Caco-2 (cell line): ENCODE measurements at regions not wholly inside any gene's neighbourhood (a gene's known extent, or its start where the extent isn't known, plus 50 kb on each side); places are given as distances from the start of the nearest gene placed in this dataset.

Source experiments
- BruUV-seq: library from RNA; stranded (reverse); fragments of 400-500 nt; replicated peaks from 2 replicates; lab custom pipeline; 2021; lab: Mats Ljungman, UMichigan
- CTCF ChIA-PET: fragments of 300-600 bp; sonication (Branson Sonifier 250); formaldehyde crosslinking; loops from one replicate; lab custom pipeline; 2022; ENCODE audit warnings: antibody characterized with exemption; lab: Charles Lee
- POLR2A ChIA-PET: fragments of 300-600 bp; sonication (Branson Sonifier 250); formaldehyde crosslinking; loops from one replicate; lab custom pipeline; 2022; ENCODE audit warnings: antibody characterized with exemption; lab: Charles Lee
- DNase-seq, 2 experiments: peaks; one replicate each; pipeline versions ENCODE4 v3.0.0 to v3.0.0-alpha.2; 2020 to 2022
- H3K27me3 ChIP-seq: replicated peaks from 2 replicates; pipeline ENCODE4 v1.6.0; 2011; ENCODE audit warnings: low read length; ENCODE audit not compliant: control insufficient read depth, insufficient read depth
- H3K36me3 ChIP-seq: 2 replicates; pipeline ENCODE4 v1.5.1; 2011; ENCODE audit warnings: low read length; ENCODE audit not compliant: control insufficient read depth, insufficient read depth
- H3K4me1 ChIP-seq: fragments of 250-450 bp; sonication (Bioruptor Pico); 2 replicates; pipeline ENCODE4 v1.5.1; 2020; ENCODE audit warnings: mild to moderate bottlenecking
- H3K4me3 ChIP-seq: 2 replicates; pipeline ENCODE4 v1.5.1; 2011; ENCODE audit warnings: low read depth, mild to moderate bottlenecking, control low read depth, low read length
- H3K9me3 ChIP-seq: fragments of 250-450 bp; sonication (Bioruptor Pico); 2 replicates; pipeline ENCODE4 v1.5.1; 2020; ENCODE audit warnings: mild to moderate bottlenecking, moderate library complexity
- H3K27ac Mint-ChIP-seq: one replicate; pipeline ENCODE4 v1.8.0; 2022; ENCODE audit warnings: mixed read lengths; ENCODE audit not compliant: unreplicated experiment
- H3K27me3 Mint-ChIP-seq: one replicate; pipeline ENCODE4 v1.8.0; 2022; ENCODE audit warnings: mixed read lengths; ENCODE audit not compliant: insufficient read depth, unreplicated experiment
- H3K36me3 Mint-ChIP-seq: one replicate; pipeline ENCODE4 v1.8.0; 2022; ENCODE audit warnings: mild to moderate bottlenecking, mixed read lengths; ENCODE audit not compliant: insufficient read depth, unreplicated experiment
- H3K4me1 Mint-ChIP-seq: one replicate; pipeline ENCODE4 v1.8.0; 2022; ENCODE audit warnings: low read depth, mixed read lengths; ENCODE audit not compliant: unreplicated experiment
- H3K4me3 Mint-ChIP-seq: one replicate; pipeline ENCODE4 v1.8.0; 2022; ENCODE audit warnings: mild to moderate bottlenecking, moderate library complexity, mixed read lengths; ENCODE audit not compliant: unreplicated experiment
- H3K9me3 Mint-ChIP-seq: one replicate; pipeline ENCODE4 v1.8.0; 2022; ENCODE audit warnings: mixed read lengths; ENCODE audit not compliant: unreplicated experiment
- intact Hi-C: fragments of 100-400 bp; cut with micrococcal nuclease; formaldehyde crosslinking; loops from one replicate; pipeline ENCODE4 v1.10.0; 2022; ENCODE audit not compliant: unreplicated experiment
- TF ChIP-seq, protein P1 (sequence below), 2 experiments: fragments of 200-600 bp in 1 of 2; IDR thresholded peaks; 1 replicate in 1 of 2; 2 replicates in 1 of 2; pipeline versions ENCODE4 v1.5.1 to v1.8.0; 2011 to 2022; ENCODE audit warnings: antibody characterized with exemption in 1 of 2, control low read depth in 1 of 2, inconsistent platforms in 1 of 2, low read depth in 1 of 2, low read length in 1 of 2, mild to moderate bottlenecking in 1 of 2, moderate library complexity in 1 of 2; ENCODE audit not compliant: insufficient read depth in 1 of 2, severe bottlenecking in 1 of 2, unreplicated experiment in 1 of 2

DNA sequence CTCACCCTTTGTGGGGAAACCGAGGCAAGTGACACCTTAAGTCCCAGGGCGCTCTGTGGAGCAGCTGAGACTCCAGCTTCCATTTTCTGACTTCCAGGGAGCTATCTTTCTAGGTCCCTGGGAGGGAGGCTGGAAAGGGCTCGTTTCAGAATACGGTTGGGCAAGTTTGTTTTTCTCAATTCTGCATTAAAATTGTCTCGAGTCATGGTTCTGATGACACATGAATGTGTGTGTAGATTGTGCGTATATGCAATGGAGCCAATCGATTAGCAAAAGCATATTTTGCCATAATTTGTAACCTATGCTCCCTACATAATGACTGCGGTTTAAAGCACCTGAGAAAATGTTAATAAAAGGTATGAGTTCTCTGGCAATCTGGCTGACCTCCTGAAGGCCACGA is 77.3 kb downstream of the SIK1 start:
- ChIA-PET POLR2A (no interaction called here), CTCF (no interaction called here)
- Histone ChIP-seq H3K36me3 (no peaks in the 10 kb centered on the region), H3K4me3 (no peak overlapping the region), H3K4me1 (peaks cover 17% of the 10 kb centered on the region), H3K9me3 (no peaks in the 10 kb centered on the region), H3K27me3 (no peaks in the 10 kb centered on the region)
- no TSS peak for BruUV-seq
- intact Hi-C loops, result no loop called here
- no peaks in the 10 kb centered on the region for H3K36me3 Mint-ChIP-seq
- H3K27me3 Mint-ChIP-seq, result no peaks in the 10 kb centered on the region
- no peak overlapping the region for H3K4me3 Mint-ChIP-seq
- H3K4me1 Mint-ChIP-seq, result peaks cover 17% of the 10 kb centered on the region
- TF ChIP-seq, protein P1, sequence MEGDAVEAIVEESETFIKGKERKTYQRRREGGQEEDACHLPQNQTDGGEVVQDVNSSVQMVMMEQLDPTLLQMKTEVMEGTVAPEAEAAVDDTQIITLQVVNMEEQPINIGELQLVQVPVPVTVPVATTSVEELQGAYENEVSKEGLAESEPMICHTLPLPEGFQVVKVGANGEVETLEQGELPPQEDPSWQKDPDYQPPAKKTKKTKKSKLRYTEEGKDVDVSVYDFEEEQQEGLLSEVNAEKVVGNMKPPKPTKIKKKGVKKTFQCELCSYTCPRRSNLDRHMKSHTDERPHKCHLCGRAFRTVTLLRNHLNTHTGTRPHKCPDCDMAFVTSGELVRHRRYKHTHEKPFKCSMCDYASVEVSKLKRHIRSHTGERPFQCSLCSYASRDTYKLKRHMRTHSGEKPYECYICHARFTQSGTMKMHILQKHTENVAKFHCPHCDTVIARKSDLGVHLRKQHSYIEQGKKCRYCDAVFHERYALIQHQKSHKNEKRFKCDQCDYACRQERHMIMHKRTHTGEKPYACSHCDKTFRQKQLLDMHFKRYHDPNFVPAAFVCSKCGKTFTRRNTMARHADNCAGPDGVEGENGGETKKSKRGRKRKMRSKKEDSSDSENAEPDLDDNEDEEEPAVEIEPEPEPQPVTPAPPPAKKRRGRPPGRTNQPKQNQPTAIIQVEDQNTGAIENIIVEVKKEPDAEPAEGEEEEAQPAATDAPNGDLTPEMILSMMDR (IDR thresholded peaks at IDR 0.05; ENCODE audit: insufficient read depth in 1 of 2, low read depth in 1 of 2, low read length in 1 of 2, severe bottlenecking in 1 of 2, unreplicated experiment in 1 of 2), result no peak
- no peaks in the 10 kb centered on the region for H3K9me3 Mint-ChIP-seq
- DNase-seq, result no peak
- no peak overlapping the region for H3K27ac Mint-ChIP-seq

- peaks cover 24% of the 10 kb centered on the region for H3K4me1 Mint-ChIP-seq
- no peaks in the 10 kb centered on the region for H3K9me3 ChIP-seq
- H3K27me3 ChIP-seq, result no peaks in the 10 kb centered on the region
- H3K36me3 ChIP-seq, result no peaks in the 10 kb centered on the region
- intact Hi-C loops, result no loop called here
- no TSS peak for BruUV-seq
- peaks cover 26% of the 10 kb centered on the region for H3K4me1 ChIP-seq
- POLR2A ChIA-PET, result no interaction called here
- H3K36me3 Mint-ChIP-seq, result peaks cover 5% of the 10 kb centered on the region
- DNase-seq, result no peak
- no peaks in the 10 kb centered on the region for H3K9me3 Mint-ChIP-seq
- no peak overlapping the region for H3K4me3 ChIP-seq
- H3K4me3 Mint-ChIP-seq, result no peak overlapping the region
- TF ChIP-seq, protein P1 (IDR thresholded peaks at IDR 0.05; ENCODE audit: insufficient read depth in 1 of 2, low read depth in 1 of 2, low read length in 1 of 2, severe bottlenecking in 1 of 2, unreplicated experiment in 1 of 2), result no peak
- H3K27me3 Mint-ChIP-seq, result no peaks in the 10 kb centered on the region
- CTCF ChIA-PET, result no interaction called here
- H3K27ac Mint-ChIP-seq, result no peak overlapping the region
Measured at GRCh38 chr21:43348801-43349261, 78.1 kb downstream of the SIK1 start.

- H3K4me1 Mint-ChIP-seq, result peaks cover 24% of the 10 kb centered on the region
- ChIA-PET CTCF (no interaction called here), POLR2A (no interaction called here)
- peaks cover 8% of the 10 kb centered on the region for H3K36me3 Mint-ChIP-seq
- peaks cover 31% of the 10 kb centered on the region for H3K4me1 ChIP-seq
- H3K36me3 ChIP-seq, result no peaks in the 10 kb centered on the region
- no peaks in the 10 kb centered on the region for H3K27me3 Mint-ChIP-seq
- H3K9me3 ChIP-seq, result no peaks in the 10 kb centered on the region
- no TSS peak for BruUV-seq
- intact Hi-C loops, result no loop called here
- DNase-seq, result no peak
- H3K9me3 Mint-ChIP-seq, result no peaks in the 10 kb centered on the region
- H3K4me3 Mint-ChIP-seq, result no peak overlapping the region
- H3K27ac Mint-ChIP-seq, result no peak overlapping the region
- no peaks in the 10 kb centered on the region for H3K27me3 ChIP-seq
- TF ChIP-seq, protein P1 (IDR thresholded peaks at IDR 0.05; ENCODE audit: insufficient read depth in 1 of 2, low read depth in 1 of 2, low read length in 1 of 2, severe bottlenecking in 1 of 2, unreplicated experiment in 1 of 2), result no peak
- H3K4me3 ChIP-seq, result no peak overlapping the region
Measured at GRCh38 chr21:43348170-43348766, 78.7 kb downstream of the SIK1 start.
